ENCODE measurements at regions not wholly inside any gene's neighbourhood (a gene's known extent, or its start where the extent isn't known, plus 50 kb on each side); places are given as distances from the start of the nearest gene placed in this dataset.

- TF ChIP-seq CTCF (conservative IDR thresholded peaks at IDR 0.05; ENCODE audit: low read depth, low read length) (no peak), EZH2 (IDR thresholded peaks at IDR 0.05; ENCODE audit: borderline replicate concordance, low read depth, low read length, poor library complexity, severe bottlenecking) (no peak)
- Histone ChIP-seq H3K9me3 (ENCODE audit: low read depth, low read length, poor library complexity, severe bottlenecking) (no peaks in the 10 kb centered on the region), H3K4me3 (ENCODE audit: low read depth, low read length, poor library complexity, severe bottlenecking) (no peak overlapping the region), H3K36me3 (ENCODE audit: insufficient read depth, low read length, poor library complexity, severe bottlenecking) (no peaks in the 10 kb centered on the region), H3K27ac (ENCODE audit: low read depth, low read length, poor library complexity, severe bottlenecking) (no peak overlapping the region), H3K4me1 (ENCODE audit: insufficient read depth, low read length, poor library complexity, severe bottlenecking) (no peaks in the 10 kb centered on the region), H3K27me3 (replicated peaks; ENCODE audit: insufficient read depth, low read depth, low read length, poor library complexity) (no peaks in the 10 kb centered on the region)
- BruUV-seq (replicated peaks) = no TSS peak
- ChIA-PET POLR2A (ENCODE audit: low non-redundant PET) (no interaction called here), CTCF (no interaction called here)
- no peak for DNase-seq (ENCODE audit: low spot score)
- intact Hi-C loops (cut with micrococcal nuclease; ENCODE audit: unreplicated experiment) = no loop called here
Measured at GRCh38 chr7:35331730-35332678, 78.1 kb upstream of the TBX20 start.

GRCh38 chr7:35329026-35329425 lies 75.1 kb upstream of the TBX20 start:
- H3K27ac ChIP-seq (ENCODE audit: low read depth, low read length, poor library complexity, severe bottlenecking) = no peak overlapping the region
- no peak for TF ChIP-seq CTCF (conservative IDR thresholded peaks at IDR 0.05; ENCODE audit: low read depth, low read length)
- TF ChIP-seq EZH2 (IDR thresholded peaks at IDR 0.05; ENCODE audit: borderline replicate concordance, low read depth, low read length, poor library complexity, severe bottlenecking) = no peak
- H3K36me3 ChIP-seq (ENCODE audit: insufficient read depth, low read length, poor library complexity, severe bottlenecking) = no peaks in the 10 kb centered on the region
- no TSS peak for BruUV-seq (replicated peaks)
- peaks cover 5% of the 10 kb centered on the region for H3K9me3 ChIP-seq (ENCODE audit: low read depth, low read length, poor library complexity, severe bottlenecking)
- intact Hi-C loops (cut with micrococcal nuclease; ENCODE audit: unreplicated experiment) = no loop called here
- no peak for DNase-seq (ENCODE audit: low spot score)
- ChIA-PET POLR2A (ENCODE audit: low non-redundant PET) (no interaction called here), CTCF (no interaction called here)
- no peaks in the 10 kb centered on the region for H3K4me1 ChIP-seq (ENCODE audit: insufficient read depth, low read length, poor library complexity, severe bottlenecking)
- H3K27me3 ChIP-seq (replicated peaks; ENCODE audit: insufficient read depth, low read depth, low read length, poor library complexity) = no peaks in the 10 kb centered on the region
- H3K4me3 ChIP-seq (ENCODE audit: low read depth, low read length, poor library complexity, severe bottlenecking) = no peak overlapping the region

GRCh38 chr7:35319606-35320005 lies 65.7 kb upstream of the TBX20 start:
- H3K36me3 ChIP-seq (ENCODE audit: insufficient read depth, low read length, poor library complexity, severe bottlenecking) = no peaks in the 10 kb centered on the region
- H3K27ac ChIP-seq (ENCODE audit: low read depth, low read length, poor library complexity, severe bottlenecking) = no peak overlapping the region
- CTCF ChIA-PET = no interaction called here
- no peak for DNase-seq (ENCODE audit: low spot score)
- intact Hi-C loops (cut with micrococcal nuclease; ENCODE audit: unreplicated experiment) = no loop called here
- TF ChIP-seq EZH2 (IDR thresholded peaks at IDR 0.05; ENCODE audit: borderline replicate concordance, low read depth, low read length, poor library complexity, severe bottlenecking) (no peak), CTCF (conservative IDR thresholded peaks at IDR 0.05; ENCODE audit: low read depth, low read length) (no peak)
- H3K4me1 ChIP-seq (ENCODE audit: insufficient read depth, low read length, poor library complexity, severe bottlenecking) = no peaks in the 10 kb centered on the region
- BruUV-seq (replicated peaks) = no TSS peak
- peaks cover 21% of the 10 kb centered on the region for H3K27me3 ChIP-seq (replicated peaks; ENCODE audit: insufficient read depth, low read depth, low read length, poor library complexity)
- no peak overlapping the region for H3K4me3 ChIP-seq (ENCODE audit: low read depth, low read length, poor library complexity, severe bottlenecking)
- POLR2A ChIA-PET (ENCODE audit: low non-redundant PET) = no interaction called here
- H3K9me3 ChIP-seq (ENCODE audit: low read depth, low read length, poor library complexity, severe bottlenecking) = peaks cover 1% of the 10 kb centered on the region
